Kidney epithelial cell (primary cell): ENCODE measurements at regions not wholly inside any gene's neighbourhood (a gene's known extent, or its start where the extent isn't known, plus 50 kb on each side); places are given as distances from the start of the nearest gene placed in this dataset.

Experiments
- DNase-seq: peaks from one replicate; pipeline ENCODE4 v3.0.0-alpha.2; 2010; ENCODE audit warnings: low read depth
- H3K27me3 ChIP-seq: 2 replicates; pipeline ENCODE4 v1.6.0; 2011; ENCODE audit warnings: low read length; ENCODE audit not compliant: control insufficient read depth, insufficient read depth
- H3K36me3 ChIP-seq: 2 replicates; pipeline ENCODE4 v1.5.1; 2011; ENCODE audit warnings: low read length; ENCODE audit not compliant: control insufficient read depth, insufficient read depth
- H3K4me3 ChIP-seq: 2 replicates; pipeline ENCODE4 v1.5.1; 2011; ENCODE audit warnings: low read depth, mild to moderate bottlenecking, control low read depth, low read length
- TF ChIP-seq, protein P1 (sequence below): IDR thresholded peaks from 2 replicates; pipeline ENCODE4 v1.5.1; 2011; ENCODE audit warnings: mild to moderate bottlenecking, moderate library complexity, low read length, control low read depth, inconsistent platforms; ENCODE audit not compliant: insufficient read depth, poor library complexity, severe bottlenecking

DNA sequence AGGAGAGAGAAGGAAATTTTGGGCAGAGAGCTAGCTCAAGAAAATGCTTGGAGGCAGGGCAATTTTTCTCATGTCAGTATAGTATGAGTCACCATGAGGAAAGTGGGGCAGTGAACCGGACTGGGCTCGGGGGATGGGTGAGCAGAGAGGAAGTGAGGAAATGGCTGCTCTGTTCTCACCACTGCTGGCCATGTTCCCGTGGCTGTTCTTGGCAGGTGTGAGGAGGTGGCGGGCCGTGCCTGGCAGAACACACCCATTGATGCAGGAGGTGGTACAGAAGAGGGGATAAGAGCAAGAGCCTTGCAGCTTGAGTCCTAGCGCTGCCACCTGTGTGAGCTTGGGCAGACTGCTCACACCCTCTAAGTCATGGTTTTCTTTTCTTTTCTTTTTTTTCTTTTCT lies 304.4 kb upstream of the LYZL1 start:
- Histone ChIP-seq H3K4me3 (no peak overlapping the region), H3K27me3 (no peaks in the 10 kb centered on the region), H3K36me3 (no peaks in the 10 kb centered on the region)
- peak; percentile 77 for DNase-seq
- TF ChIP-seq, protein P1, sequence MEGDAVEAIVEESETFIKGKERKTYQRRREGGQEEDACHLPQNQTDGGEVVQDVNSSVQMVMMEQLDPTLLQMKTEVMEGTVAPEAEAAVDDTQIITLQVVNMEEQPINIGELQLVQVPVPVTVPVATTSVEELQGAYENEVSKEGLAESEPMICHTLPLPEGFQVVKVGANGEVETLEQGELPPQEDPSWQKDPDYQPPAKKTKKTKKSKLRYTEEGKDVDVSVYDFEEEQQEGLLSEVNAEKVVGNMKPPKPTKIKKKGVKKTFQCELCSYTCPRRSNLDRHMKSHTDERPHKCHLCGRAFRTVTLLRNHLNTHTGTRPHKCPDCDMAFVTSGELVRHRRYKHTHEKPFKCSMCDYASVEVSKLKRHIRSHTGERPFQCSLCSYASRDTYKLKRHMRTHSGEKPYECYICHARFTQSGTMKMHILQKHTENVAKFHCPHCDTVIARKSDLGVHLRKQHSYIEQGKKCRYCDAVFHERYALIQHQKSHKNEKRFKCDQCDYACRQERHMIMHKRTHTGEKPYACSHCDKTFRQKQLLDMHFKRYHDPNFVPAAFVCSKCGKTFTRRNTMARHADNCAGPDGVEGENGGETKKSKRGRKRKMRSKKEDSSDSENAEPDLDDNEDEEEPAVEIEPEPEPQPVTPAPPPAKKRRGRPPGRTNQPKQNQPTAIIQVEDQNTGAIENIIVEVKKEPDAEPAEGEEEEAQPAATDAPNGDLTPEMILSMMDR = no peak

DNA sequence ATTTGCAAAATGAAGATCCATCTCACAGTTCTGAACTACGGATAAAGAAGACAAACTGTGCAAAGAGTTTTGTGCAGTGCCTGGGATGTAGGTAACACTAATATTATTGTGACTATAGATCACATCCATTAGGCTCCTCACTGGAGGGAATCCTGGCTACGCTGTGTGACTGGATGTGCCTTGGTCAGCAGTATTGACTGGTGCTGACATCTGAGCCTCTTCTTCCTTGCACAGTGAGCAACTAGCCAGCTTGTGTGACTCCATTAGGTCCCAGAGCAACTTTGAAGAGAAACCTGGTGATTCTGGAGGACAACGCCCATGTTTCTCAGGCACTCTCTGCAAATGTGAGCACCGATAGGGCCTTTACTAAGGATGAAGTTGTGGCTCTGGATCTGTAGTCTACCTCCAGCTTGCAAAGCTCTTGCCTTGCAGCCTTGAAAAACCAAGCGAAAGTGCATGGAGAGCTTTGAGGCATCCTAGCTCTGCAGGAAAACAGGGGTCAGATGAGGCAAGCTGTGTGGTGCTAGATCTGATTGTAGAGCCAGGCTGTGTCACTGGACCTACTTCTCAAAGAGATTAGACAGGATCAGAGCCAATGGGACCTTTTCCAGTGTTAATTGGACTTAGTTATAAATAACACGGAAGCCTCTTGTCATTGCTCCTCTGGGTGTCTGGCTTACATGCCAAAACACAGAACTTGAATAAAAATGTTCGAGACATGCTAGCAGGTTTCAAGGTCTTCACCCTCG lies 303.6 kb upstream of the LYZL1 start:
- H3K36me3 ChIP-seq = no peaks in the 10 kb centered on the region
- H3K27me3 ChIP-seq = no peaks in the 10 kb centered on the region
- H3K4me3 ChIP-seq = no peak overlapping the region
- TF ChIP-seq, protein P1 = no peak
- no peak for DNase-seq

DNA sequence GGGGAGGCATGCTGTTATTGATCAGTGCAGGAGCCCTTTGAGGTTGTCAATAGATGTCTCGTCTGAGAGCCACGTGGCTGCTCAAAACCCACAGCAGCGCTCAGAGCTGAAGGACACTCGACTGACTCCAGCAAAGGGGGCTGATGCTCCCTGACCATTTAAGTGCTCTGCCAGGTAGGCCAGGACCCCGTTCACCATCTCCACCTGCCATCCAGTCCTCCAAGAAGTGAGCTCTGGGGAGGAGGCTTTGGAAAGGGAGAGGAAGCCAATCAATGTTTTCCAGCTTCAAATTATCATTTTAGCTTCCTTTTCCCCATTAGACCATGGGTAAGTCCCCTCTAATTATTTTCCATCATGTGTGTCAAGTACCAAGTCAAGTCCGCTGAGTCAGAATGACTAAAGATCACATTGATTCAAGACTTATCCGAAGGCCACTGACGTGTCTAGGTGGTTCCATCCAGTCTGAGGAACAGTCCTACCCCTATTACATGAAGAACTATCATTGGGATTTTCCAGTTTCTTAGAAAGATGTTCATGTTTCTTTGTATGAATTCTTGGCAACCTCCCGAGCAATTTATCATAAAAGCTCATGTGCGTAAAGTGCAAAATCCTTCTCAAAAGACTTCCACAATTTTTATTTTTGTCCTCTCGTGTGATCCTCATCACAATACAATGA lies 302.6 kb upstream of the LYZL1 start:
- no peak for DNase-seq
- Histone ChIP-seq H3K27me3 (no peaks in the 10 kb centered on the region), H3K4me3 (no peak overlapping the region), H3K36me3 (no peaks in the 10 kb centered on the region)
- TF ChIP-seq, protein P1 = no peak

DNA sequence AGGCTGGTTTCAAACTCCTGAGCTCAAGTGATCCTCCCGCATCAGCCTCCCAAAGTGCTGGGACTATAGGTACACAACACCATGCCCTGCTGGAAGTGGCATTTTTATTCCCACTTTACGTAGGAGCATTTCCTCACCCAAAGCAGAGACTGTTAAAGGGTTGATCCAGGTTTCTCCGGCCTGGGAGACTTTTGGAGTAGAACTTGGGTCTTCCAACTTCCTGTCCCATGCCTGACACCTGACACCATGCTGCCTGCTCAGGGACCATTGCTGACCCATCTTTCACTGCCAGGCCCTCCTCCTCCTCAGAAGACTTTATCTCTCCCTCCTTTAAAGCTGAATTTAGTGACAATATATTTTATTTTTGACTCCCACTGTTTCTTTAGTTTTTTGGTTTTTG lies 302.0 kb upstream of the LYZL1 start:
- TF ChIP-seq, protein P1 = no peak
- no peak overlapping the region for H3K4me3 ChIP-seq
- H3K27me3 ChIP-seq = no peaks in the 10 kb centered on the region
- no peak for DNase-seq
- no peaks in the 10 kb centered on the region for H3K36me3 ChIP-seq

DNA sequence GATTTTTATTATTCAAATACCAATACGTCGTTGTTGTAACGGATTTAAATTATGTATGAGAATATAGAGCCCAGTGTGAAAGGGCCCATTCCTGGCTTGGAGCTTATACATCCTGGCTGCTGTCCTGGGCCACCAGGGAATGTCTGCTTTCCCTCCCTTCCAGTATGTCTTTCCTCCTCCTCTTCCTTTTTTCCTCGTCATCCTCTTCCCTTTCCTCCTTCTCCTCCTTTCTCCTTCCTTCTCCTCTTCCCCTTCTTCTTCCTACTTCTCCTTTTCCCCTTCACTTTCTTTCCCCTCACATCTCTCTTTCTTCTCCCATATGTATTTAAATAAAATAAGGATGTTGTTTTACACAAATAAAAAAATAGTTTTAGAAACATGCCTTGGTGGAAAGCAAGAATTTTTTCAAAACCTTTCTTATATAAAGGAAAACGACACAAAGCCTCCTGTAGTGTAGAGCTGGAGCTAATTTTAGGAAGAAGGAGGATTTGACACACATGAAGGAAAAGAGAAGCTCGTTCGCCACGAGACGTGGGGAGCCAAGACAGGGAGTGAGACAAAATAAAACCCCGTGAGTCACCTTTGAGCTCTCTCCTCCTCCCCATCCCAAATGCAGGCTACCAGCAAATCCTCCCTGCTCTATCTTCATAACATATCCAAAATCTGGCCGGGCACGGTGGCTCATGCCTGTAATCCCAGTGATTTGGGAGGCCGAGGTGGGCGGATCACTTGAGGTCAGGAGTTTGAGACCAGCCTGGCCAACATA lies 301.1 kb upstream of the LYZL1 start:
- DNase-seq = no peak
- Histone ChIP-seq H3K27me3 (no peaks in the 10 kb centered on the region), H3K36me3 (no peaks in the 10 kb centered on the region), H3K4me3 (no peak overlapping the region)
- TF ChIP-seq, protein P1 = no peak
